ENCODE measurements at regions not wholly inside any gene's neighbourhood (a gene's known extent, or its start where the extent isn't known, plus 50 kb on each side); places are given as distances from the start of the nearest gene placed in this dataset.

DNA sequence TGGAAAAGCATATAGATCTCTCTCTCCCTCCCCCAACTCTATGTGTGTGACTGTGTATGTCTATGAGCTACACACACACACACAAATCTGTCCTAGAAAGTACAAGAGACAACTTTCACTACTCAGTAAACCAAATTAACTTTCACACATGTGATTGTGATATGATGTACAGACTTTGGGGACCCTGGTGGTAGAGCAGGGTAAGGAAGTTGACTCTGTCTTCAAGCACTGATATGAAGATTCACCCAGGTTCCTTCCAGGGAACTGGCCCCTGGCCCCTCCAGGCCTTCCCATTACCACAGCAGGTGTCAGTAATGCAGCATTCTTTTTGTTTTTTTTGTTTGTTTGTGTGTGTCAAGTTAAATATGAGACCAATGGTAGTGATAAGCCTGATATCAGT lies 66.1 kb upstream of the PTH start:
- TF ChIP-seq, protein P1, sequence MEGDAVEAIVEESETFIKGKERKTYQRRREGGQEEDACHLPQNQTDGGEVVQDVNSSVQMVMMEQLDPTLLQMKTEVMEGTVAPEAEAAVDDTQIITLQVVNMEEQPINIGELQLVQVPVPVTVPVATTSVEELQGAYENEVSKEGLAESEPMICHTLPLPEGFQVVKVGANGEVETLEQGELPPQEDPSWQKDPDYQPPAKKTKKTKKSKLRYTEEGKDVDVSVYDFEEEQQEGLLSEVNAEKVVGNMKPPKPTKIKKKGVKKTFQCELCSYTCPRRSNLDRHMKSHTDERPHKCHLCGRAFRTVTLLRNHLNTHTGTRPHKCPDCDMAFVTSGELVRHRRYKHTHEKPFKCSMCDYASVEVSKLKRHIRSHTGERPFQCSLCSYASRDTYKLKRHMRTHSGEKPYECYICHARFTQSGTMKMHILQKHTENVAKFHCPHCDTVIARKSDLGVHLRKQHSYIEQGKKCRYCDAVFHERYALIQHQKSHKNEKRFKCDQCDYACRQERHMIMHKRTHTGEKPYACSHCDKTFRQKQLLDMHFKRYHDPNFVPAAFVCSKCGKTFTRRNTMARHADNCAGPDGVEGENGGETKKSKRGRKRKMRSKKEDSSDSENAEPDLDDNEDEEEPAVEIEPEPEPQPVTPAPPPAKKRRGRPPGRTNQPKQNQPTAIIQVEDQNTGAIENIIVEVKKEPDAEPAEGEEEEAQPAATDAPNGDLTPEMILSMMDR (IDR thresholded peaks at IDR 0.05): no peak
- TF ChIP-seq, protein P2, sequence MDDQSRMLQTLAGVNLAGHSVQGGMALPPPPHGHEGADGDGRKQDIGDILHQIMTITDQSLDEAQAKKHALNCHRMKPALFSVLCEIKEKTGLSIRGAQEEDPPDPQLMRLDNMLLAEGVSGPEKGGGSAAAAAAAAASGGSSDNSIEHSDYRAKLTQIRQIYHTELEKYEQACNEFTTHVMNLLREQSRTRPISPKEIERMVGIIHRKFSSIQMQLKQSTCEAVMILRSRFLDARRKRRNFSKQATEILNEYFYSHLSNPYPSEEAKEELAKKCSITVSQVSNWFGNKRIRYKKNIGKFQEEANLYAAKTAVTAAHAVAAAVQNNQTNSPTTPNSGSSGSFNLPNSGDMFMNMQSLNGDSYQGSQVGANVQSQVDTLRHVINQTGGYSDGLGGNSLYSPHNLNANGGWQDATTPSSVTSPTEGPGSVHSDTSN (IDR thresholded peaks at IDR 0.05): no peak
- TF ChIP-seq EP300 (IDR thresholded peaks at IDR 0.05) (no peak), POLR2A (IDR thresholded peaks at IDR 0.05; ENCODE audit: low read length) (no peak), JUN (IDR thresholded peaks at IDR 0.05) (no peak), CHD2 (IDR thresholded peaks at IDR 0.05; ENCODE audit: low read length, partially characterized antibody) (no peak), MYC (IDR thresholded peaks at IDR 0.05; ENCODE audit: borderline replicate concordance, low read length) (no peak)
